Transverse colon (tissue), 4 donors: ENCODE measurements at regions not wholly inside any gene's neighbourhood (a gene's known extent, or its start where the extent isn't known, plus 50 kb on each side); places are given as distances from the start of the nearest gene placed in this dataset.

ENCODE experiments used
- CTCF ChIP-seq, 5 experiments: fragments of 200-600 bp in 3 of 5; fragments of 450-650 bp in 2 of 5; sonication (generic) in 3 of 5; IDR thresholded peaks; 1 replicate in 2 of 5; 2 replicates in 3 of 5; pipeline ENCODE4 v1.5.1; 2016 to 2017; ENCODE audit warnings: antibody characterized with exemption in 5 of 5, inconsistent platforms in 3 of 5, mild to moderate bottlenecking in 2 of 5, moderate library complexity in 1 of 5
- POLR2A ChIP-seq: fragments of 450-650 bp; IDR thresholded peaks from one replicate; pipeline ENCODE4 v1.6.1; 2016; ENCODE audit warnings: antibody characterized with exemption, mild to moderate bottlenecking, moderate library complexity
- POLR2AphosphoS5 ChIP-seq, 3 donors: sonication (generic); formaldehyde crosslinking; IDR thresholded peaks; one replicate each; pipeline ENCODE4 v1.6.1; 2016; ENCODE audit warnings: antibody characterized with exemption in 3 of 3

GRCh38 chr1:194919146-194919545 is 1689.1 kb downstream of the KCNT2 start:
- no peak for TF ChIP-seq CTCF (IDR thresholded peaks at IDR 0.05)
- no peak for TF ChIP-seq POLR2AphosphoS5 (IDR thresholded peaks at IDR 0.05)
- TF ChIP-seq POLR2A, result no peak
